Kasumi-1 (cell line): ENCODE measurements at regions not wholly inside any gene's neighbourhood (a gene's known extent, or its start where the extent isn't known, plus 50 kb on each side); places are given as distances from the start of the nearest gene placed in this dataset.
"Not testable (repeated sequence)": the region's sequence is repeated elsewhere in the genome, so short reads cannot be mapped to it uniquely, and the experiment has no call there.

ENCODE experiments used
- DNase-seq, 2 experiments: peaks; one replicate each; lab custom pipeline; 2025; lab: John Stamatoyannopoulos, UW

DNA sequence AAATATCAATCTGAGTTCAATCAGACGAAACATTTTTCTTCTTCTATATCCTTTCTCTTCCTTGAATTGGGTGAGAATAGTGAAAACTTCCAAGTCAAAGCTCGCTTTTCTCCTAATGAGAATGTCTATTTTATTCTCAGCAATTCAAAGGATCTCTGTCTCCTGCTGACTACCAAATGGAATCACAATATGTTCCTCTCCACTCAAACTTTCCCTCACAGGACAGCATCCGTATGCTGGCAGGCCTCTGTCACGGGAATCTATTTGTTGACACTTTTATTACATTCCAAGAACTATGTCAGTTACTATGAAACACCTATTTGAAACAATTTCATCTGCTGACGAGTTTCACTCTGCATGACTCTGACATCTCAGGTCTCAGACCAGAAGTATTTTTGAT, 1196.6 kb downstream of the CDH11 start:
- no peak for DNase-seq

DNA sequence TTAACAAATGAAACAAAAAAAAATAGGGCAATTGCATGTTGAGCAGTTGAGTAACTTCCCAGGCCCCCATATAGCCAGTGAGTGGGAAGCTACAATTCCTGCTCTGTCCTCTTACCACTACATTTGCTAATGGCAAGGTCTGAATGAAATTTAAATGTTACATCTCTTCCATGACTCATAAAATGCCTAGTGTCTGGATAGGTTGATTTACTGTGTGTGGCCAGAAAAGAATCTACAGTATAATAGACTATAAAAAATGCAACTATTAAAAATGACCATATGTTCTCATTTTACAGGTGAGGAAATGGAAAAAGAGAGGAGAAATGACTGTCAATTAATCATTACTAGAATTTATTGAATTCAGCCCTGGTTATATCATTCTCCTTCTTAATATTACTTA, 1199.3 kb downstream of the CDH11 start:
- DNase-seq, result no peak

DNA sequence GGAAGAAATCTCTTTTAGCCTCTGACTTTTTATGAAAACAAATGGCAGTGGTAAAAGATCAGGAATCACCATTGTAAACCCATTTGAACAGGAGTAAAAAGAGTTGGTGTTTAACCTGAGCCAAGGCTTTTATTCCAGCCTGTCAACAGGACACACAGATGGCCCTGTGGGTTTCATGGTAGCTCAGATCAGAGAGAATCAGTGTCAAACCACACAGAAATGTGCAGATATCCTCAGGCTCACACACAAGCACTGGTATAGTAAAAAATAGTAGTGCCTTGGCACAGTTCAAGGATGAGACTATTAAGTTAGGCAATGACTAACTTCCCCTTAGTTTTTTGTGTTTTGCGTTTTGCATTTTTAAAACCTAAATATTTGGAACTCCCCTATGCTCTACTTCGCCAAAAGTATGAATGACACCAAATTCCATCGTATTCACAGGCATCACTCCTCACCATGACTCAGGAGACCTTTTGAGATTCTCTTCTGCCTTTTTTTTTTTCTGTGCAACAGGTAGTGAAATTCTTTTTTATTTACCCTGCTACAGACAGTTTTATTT, 1200.0 kb downstream of the CDH11 start:
- no peak for DNase-seq

DNA sequence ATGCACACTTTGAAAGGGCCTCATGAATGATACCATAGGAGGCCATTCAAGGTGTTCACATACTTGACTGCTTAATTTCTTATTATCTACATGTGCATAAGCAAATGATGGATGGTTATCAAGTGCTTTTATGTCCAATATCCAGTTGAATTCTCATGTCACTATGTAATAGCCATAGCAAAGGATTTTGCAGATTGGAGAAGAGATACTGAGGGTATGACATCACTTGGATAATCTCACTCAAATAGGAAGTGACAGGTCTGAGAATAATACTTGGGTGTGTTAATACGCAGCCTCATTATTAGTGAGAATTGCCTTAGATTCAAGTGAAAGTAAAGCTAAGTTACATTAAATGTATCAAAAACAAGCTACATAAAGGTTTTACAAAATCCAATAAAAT, 1208.6 kb downstream of the CDH11 start:
- no peak for DNase-seq

DNA sequence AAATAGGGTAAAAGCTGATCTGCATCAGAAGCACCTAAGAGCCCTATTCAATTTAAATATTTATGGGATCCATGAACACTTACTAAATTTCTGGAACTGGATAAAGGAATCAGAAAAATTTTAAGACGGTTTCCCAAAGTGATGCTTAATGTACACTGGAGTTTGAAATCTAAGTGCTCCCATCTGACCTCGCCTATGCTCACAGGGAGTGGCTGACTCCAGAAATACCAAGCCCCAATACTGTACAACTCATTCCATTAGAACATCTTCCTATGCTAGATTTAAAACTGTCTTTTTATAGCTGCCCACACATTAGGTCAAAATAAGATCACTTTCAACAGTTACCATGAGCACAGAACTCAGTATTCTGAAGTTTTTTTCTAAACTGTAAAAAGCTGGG, 1214.6 kb downstream of the CDH11 start:
- no peak for DNase-seq

DNA sequence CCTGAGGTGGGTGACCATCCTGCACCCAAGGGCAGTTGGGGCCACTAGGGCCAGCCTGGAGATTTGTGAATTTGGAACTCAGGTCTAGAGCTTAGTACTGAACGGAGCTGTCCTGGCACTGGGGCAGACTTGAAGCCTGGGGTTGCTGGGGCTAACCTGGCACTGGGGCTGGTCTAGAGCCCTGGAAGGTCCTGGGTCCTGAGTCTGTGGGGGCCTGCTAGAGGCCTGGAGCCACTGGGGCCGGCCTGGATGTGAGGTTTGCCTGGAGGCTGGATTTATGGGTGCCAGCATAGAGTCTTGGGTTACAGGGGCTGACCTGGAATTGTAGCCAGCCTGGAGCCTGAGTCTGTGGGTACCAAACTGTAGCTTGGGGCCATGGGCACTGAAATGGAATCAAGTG, 1216.9 kb downstream of the CDH11 start:
- no peak for DNase-seq

DNA sequence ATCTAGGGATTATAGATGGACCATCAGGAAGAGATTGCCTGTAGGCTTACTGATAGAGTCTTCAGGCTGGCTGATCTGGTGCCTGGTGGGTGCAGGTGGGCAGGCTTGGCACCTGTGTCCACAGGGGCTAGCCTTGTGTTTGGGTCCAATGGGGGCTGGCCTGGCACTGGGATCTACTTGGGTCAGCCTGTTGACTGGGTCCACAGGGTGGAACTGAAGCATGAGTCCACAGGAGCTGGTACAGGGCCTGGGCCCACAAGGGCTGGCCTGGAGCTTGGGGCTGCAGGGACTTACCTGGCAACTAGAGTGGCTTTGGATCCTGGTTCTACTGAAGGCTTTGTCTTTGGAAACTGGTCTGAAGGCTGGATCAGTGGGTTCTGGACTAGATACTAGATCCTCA, 1217.7 kb downstream of the CDH11 start:
- DNase-seq, result no peak

DNA sequence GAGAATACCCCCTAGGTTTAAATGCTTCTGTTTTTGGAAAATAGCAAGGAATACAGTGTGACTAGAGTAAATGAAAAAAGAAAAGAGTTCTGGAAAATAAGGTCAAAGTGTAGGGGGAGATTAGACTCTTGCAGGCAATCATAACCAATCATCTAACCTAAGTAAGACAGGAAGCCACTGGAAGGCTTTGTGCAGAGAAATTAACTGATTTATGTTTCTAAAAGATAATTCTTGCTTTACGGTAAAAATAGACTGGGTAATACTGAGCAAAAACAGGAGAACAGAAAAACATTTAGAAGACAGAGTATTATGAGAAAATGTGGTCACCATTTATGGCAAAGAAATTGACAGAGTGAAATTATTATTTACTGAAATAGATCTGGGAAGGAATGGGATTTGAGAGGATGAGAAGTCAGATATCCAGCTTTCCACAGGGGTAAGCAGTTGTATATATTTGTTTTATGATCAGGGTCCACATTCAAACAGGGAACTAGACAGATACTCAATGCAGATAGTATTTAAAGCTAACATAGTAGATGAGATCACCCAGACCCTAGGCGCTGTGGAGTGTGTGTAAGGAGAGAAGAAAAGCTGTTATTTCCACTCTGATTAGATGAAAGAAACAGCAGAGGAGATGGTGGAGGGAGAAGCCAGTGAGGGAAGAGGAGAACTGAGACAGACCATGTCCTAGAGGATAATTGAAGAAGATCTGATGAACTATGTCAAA, 1225.3 kb downstream of the CDH11 start:
- DNase-seq, result no peak

DNA sequence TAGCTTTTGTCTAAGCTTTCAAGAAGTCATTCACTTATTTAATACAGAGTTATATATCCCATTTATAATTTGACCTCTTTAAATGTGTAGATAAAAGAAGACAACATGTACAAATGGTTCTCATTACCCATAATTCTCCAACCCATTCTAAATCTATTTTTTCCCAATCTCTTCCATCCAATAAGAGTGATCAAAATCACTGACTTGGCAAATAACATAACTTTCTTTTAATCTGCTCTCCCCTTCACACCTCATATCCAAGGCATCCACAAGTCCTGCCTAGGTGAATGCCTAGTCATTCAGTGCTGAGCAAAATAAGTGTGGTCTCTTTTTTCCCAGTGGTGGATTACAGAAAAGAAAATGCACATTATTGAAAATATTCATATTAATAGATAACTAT, 1231.1 kb downstream of the CDH11 start:
- no peak for DNase-seq

DNA sequence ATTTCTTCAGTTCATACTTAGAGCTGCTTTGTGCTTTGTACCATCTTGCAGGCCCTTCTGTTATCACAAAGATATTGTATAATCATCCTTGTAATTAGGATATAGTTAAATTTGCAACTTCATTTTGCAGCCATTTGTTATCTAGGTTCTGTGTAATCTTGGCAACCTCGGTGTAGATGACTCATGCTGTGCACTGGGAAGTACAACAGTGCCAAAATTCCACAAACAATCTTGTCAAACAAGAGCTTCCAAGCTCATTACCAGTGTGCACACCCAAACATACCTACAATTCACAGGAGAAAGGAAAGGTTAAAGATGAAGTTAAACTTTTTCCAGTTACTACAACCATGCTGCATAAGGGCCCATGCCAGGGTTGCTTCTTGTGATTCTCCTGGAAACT, 1231.8 kb downstream of the CDH11 start:
- DNase-seq, result no peak

DNA sequence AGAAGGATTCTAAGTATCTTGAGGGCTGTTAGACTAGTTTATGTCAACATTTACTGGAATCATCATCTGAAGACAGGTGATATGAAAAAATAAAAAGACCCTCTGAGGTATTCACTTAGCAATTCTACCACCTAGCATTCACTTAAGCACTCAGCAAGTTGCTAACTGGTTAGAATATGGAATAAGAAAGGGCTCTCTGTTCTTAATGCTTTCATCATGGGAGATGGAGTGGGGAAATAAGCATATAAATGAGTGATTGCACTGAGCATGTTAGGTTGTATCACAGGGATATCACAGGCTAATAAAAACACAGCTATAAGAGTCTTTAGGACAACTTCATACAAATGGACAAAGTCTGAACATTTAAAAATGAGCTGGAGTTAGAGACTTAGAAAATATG, 1238.8 kb downstream of the CDH11 start:
- no peak for DNase-seq

DNA sequence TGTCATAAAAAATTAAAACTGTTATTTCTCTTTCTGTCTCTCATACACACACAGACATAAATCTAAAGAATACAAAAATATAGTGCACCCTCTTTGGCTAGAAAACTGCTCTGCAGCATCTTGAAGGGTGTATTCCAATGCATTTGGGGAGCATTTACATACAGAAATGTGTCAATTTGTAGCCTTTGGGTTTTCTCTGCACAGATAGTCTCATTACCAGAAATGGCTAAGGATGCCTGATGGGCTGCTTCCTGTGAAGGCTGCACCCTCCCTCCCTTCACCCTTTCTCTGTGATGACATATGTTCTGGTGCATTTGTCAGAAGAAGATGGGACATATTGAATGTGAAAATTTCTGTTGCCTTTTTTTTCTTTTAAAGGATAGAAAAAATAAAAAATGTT, 1239.3 kb downstream of the CDH11 start:
- DNase-seq, result no peak

DNA sequence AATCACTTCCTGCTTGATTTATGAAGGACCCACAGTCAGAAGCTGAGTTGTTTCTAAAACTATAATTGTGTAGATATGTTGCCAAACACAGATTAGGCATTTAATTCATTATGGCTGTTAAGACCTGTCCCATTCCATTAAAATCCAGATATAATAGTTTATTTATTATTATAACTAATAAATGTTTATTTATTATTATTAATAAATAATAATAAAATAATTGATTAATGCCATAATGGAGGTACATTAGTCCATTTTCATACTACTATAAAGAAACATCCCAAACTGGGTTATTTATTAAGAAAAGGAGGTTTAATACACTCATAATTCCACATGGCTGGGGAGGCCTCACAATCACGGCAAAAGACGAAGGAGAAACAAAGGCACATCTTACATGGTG, 1240.9 kb downstream of the CDH11 start:
- DNase-seq, result no peak

DNA sequence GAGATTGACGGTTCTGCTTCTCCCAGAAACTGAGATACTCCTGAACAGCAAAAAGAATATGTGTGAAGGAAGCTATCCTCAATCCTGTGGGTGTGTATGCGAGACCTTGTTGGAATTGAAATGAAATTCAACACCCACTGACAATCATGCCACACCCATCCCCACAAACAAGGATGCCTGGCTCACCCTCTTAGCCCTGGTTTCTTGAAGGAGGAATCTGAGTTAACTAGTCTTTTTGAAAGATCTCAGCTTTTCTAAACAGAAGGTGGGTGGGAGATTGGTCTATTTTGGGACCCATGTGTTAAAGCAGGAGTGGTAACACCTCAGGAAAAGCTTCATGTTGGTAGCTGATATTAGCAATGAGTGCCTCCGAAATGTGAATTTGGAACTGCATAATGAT, 1244.5 kb downstream of the CDH11 start:
- no peak for DNase-seq

DNA sequence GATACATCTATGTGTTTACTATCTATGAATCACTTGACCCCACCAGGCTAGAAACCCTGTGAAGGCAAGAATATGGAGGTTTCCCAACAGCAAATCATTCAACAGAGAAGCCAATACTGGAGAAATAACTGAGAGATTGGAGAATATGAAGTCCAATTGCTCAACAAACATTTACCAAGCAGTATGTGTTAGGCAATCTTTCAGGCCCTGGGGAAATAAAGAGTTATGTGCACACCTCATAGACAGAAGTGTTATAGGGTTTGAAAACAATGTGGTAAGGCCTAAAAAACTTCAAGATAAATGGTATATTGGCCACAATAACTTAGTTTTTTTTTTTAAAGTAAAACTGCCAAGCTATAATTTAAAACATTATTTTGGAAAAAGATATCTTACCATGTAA, 1245.8 kb downstream of the CDH11 start:
- no peak for DNase-seq

DNA sequence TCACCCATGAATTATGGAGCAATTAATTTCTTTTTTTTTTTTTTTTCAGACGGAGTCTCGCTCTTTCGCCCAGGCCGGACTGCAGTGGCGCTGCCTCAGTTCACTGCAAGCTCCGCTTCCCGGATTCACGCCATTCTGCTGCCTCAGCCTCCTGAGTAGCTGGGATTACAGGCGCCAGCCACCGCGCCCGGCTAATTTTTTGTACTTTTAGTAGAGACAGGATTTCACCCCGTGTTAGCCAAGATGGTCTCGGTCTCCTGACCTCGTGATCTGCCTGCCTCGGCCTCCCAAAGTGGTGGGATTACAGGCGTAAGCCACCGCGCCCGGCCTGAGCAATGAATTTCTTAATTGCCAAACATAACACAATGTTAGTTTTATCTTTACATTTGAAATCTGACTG, 1261.2 kb downstream of the CDH11 start:
- DNase-seq, result not testable (repeated sequence)

DNA sequence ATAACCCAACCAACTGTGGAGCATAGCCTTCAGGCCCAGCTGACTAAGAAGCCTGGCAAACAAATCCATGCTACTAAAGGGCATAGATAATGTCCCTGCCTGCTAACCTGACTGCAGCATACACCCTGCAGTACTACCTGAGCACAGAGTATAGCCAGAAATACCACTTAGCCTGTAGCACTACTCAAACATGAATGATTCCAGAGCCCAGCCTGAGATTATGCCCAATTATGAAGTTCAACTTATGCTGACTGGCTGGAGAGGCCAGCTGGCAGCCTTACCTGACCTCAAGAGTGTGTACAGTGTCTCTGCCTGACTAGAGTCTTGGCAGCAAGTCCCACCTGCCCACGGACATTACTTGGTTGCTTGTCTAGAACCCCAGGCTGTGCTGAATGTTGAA, 1265.3 kb downstream of the CDH11 start:
- no peak for DNase-seq

DNA sequence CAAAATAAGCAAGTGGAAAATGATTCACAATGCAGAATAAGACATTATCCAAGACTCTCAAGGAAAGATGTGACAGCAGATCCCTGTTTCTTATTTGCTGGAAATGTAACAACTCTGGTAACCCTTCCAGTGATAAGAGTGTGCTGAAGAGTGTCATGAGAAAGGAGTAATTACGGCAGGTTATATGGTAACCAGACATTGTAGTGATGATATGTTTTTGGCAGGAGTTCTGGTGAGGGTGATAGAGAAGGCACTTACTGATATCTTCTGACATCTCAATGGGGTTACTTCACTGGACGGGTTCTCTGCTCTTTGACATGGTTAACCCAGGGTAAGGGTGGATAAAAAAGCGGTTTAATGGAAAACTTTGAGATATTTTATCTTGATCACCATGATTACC, 1270.9 kb downstream of the CDH11 start:
- DNase-seq, result no peak

DNA sequence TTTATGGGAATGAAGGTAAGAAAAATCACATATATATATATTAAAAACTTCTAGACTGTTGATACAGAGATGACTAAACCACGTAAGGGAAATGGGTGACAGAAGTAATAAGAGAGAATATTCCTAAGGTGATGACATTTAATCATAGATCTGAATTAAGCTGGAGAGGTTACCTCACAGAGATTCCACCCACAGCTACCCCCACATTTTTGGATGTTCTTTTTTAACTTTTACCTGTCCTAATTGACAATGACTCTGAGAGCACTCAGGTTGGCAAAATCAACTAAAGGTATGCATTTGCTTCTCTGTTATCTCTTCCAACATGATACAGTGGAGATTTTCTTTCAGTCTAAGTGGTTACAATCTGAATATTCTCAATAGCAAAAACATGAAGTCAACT, 1280.6 kb downstream of the CDH11 start:
- no peak for DNase-seq

DNA sequence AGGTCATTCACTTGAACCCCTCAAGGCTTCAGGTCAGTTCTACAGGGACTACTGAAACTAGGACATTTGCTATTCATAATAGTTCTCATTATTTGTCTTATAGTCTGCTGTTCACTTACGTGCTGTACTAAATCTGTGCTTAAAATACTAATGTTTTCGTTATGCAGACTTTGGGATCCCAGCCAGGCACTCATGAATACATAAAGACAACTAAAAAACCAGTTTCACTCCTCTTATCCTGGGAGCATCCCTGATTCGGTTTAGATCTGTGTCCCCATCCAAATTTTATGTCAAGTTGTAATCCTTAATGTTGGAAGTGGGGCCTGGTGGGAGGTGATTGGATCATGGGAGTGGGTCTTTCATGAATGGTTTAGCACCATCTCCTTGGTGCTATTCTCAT, 1291.8 kb downstream of the CDH11 start:
- no peak for DNase-seq

DNA sequence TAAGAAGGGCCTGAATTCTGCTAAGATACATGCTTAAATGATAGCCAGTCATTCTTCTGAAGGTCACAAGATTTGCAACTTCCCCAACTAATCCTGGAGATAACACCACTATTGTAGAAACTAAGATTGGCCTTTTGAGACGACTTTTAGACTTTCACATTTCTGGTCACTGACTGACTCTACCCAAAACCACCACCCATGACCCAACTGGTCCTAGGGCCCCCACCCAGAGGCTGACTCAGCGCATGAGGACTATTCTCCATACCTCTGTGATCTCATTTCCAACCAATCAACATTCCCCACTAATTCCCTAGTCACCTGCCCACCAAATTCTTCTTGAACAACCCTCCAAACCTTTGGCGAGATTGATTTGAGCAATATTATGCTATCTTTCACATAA, 1299.0 kb downstream of the CDH11 start:
- no peak for DNase-seq

DNA sequence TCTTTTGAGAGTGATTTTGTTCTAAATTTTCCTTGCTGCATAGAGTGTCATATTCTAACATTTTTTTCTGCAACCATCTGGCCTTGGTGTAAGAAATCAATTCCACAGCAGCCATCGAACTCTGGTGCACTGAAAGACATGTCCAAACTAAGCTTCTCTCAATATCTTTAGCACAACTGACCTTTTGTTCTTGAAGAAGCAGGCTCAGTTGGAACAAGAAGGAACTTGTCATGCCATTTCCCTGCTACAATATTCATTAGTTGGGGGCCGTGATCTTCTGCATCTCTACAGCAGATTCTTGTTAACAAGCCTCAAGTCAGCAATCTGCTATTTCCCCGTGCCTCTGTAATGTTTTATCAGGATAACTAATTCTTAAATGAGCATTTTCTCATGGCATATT, 1305.6 kb downstream of the CDH11 start:
- no peak for DNase-seq

DNA sequence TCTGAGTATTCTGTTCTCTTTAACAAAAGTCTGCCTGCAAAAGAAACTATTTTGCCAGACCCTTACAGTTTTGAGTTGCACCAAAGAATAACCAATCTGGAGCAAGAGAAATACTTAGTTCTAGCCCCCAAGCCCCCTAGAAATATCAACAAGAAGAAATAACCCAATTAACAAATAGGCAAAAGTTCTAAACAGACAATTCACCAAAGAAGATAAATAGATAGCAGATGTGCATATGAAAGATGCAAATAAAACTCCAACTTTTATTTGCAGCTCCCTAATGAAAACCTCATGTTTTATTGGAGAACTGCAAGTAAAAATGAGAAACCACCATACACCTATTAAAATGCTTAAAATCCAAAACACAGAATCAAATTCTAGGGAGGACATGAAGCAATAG, 1308.0 kb downstream of the CDH11 start:
- no peak for DNase-seq

DNA sequence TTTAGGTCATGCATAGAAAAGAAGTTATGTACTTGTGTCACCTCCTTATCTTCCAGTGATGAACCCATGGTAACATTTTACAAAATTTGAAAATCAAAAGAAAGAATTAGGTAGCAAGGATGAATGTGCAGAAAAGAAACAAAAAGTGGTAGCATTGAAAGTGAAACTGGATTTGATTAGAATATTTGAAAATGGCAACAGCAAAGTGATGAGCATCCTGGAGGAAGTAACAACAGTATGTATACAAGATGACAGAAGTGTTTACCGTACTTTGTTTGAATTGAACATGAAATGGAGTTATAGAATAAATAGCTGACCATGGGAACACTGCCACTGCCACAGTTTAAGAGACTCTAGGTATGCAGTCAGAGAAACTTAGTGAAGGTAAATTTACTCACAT, 1313.1 kb downstream of the CDH11 start:
- DNase-seq, result no peak
